ENCODE measurements at regions not wholly inside any gene's neighbourhood (a gene's known extent, or its start where the extent isn't known, plus 50 kb on each side); places are given as distances from the start of the nearest gene placed in this dataset.

DNA sequence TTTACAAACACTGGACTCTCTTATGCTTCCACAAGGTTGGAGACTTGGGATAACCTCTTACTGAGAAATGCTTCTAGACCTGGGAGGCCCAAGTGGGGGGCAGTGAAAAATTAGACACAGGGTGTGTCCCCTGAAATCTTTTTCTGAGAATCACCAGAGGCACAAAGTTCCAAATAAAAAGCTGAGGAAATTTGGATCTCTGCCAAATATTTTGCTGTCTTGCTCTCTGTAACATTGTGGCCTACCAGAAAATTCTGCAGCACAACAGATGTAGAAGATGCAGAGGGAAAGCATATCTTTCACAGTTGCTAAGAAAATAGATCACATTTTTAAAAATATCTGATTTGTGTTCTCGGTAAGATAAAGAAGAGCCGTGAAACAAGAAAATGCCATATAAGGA is 849.4 kb downstream of the CCSER2 start:
- H3K4me3 ChIP-seq (ENCODE audit: low read depth, low read length): no peak overlapping the region
- TF ChIP-seq, protein P1, sequence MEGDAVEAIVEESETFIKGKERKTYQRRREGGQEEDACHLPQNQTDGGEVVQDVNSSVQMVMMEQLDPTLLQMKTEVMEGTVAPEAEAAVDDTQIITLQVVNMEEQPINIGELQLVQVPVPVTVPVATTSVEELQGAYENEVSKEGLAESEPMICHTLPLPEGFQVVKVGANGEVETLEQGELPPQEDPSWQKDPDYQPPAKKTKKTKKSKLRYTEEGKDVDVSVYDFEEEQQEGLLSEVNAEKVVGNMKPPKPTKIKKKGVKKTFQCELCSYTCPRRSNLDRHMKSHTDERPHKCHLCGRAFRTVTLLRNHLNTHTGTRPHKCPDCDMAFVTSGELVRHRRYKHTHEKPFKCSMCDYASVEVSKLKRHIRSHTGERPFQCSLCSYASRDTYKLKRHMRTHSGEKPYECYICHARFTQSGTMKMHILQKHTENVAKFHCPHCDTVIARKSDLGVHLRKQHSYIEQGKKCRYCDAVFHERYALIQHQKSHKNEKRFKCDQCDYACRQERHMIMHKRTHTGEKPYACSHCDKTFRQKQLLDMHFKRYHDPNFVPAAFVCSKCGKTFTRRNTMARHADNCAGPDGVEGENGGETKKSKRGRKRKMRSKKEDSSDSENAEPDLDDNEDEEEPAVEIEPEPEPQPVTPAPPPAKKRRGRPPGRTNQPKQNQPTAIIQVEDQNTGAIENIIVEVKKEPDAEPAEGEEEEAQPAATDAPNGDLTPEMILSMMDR (IDR thresholded peaks at IDR 0.05; ENCODE audit: borderline replicate concordance, insufficient read depth, low read depth, low read length): no peak

DNA sequence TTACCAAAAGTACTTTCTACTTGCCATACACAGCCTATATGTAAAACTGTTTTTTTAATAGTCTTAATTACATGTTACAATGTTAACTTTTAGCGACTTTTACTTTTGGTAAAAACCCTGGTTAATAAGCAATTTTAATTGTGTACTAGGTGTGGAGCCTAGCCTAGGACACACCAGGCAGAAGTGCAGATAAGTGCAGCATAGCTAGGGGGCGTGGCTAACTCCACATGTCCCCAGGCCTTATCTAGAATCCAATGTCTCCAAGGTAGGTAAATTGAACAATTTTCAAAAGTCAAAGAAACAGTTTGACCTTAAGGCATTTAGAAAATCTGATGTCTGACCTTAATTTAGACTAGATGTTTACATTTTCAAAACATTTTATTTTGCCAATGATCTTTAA is 858.7 kb downstream of the CCSER2 start:
- no peak overlapping the region for H3K4me3 ChIP-seq (ENCODE audit: low read depth, low read length)
- TF ChIP-seq, protein P1 (IDR thresholded peaks at IDR 0.05; ENCODE audit: borderline replicate concordance, insufficient read depth, low read depth, low read length): no peak

DNA sequence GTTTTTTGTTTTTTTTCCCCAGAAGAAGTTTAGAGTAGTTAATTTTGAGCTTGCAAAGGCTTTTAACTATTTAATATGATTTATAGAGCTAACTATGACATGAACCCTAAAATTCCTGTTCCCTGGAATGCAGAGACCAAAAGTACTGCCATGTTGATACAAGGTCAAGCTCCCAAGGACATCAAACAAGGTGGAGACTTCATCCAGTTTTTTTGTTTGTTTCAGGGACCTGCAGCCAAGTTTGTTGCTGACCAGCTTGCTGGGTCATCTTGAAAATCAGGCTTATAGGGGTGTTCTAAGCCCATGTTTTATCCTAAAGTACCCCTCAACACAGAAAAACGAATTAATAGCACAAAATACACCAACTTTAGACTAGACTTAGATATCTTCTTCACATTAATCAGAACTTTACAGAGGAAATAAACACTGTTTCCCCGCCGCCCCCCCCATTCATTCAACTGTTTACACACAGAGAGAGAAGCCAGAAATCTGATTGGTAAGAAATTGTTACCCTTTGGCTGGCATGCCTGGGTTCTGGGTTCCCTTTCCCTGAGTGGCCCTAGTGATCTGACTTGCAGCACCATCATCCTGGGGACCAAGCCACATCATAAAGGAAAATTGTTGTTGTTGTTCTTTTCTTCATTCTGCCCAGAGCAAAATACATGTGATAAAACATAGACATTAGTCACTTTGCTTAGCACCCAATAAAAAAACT is 860.5 kb downstream of the CCSER2 start:
- H3K4me3 ChIP-seq (ENCODE audit: low read depth, low read length): no peak overlapping the region
- TF ChIP-seq, protein P1 (IDR thresholded peaks at IDR 0.05; ENCODE audit: borderline replicate concordance, insufficient read depth, low read depth, low read length): no peak

DNA sequence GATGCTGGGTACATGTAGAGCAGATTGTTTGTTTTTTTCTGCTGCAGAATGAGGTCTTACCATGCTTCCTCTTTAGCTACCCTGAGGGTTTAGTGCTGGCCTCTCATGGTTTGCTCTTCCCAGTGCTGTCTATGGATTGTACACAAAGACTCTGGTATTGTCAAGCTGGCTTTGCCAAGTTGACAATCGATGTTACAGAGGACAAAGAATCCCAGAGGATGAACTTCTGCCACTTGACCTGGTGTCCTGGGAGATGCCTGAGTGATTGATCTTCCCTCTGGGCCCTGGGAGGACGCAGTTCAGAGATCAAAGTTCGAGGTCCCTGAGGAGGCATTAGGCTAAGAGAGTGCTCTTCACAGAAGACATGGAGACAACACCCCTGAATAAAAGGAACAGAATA is 865.4 kb downstream of the CCSER2 start:
- H3K4me3 ChIP-seq (ENCODE audit: low read depth, low read length): no peak overlapping the region
- TF ChIP-seq, protein P1 (IDR thresholded peaks at IDR 0.05; ENCODE audit: borderline replicate concordance, insufficient read depth, low read depth, low read length): no peak

DNA sequence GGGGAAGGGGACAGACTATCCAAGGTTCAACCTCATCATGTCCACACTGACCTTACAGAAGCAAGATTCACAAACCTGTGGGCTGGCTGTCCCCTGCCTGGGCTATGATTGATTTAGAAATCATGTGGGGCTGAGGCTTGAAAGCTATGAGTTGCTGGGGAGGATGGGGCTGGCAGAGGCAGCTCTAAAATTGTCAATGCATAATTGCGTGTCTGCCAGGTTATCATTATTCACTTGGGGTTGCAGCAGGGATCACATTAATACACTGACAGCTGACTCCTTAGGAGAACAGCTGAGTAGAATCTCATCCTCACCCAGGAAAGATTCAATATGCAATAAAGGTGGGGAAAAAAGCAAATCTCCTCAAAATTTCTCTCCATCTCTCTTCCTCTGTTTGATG is 866.3 kb downstream of the CCSER2 start:
- TF ChIP-seq, protein P1 (IDR thresholded peaks at IDR 0.05; ENCODE audit: borderline replicate concordance, insufficient read depth, low read depth, low read length): no peak
- no peak overlapping the region for H3K4me3 ChIP-seq (ENCODE audit: low read depth, low read length)

DNA sequence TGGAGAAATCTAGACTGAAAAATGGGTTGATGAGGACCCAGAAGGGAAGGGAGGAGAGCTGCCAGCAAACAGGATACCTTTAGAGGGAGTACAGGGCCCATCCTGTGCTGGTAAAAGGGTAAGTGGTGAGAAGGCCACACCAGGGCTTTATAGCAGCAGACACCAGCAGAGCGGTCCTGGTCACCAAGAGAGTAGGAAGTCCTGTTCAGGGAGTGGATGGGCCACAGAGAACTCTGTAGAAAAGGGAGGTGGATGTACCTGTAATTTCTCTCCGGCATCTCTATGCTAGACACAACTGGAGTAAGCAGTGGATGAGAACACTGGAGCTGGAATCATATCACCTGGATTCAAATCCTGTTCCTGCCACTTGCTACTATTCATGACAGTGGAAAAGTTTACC is 867.2 kb downstream of the CCSER2 start:
- TF ChIP-seq, protein P1 (IDR thresholded peaks at IDR 0.05; ENCODE audit: borderline replicate concordance, insufficient read depth, low read depth, low read length): no peak
- H3K4me3 ChIP-seq (ENCODE audit: low read depth, low read length): no peak overlapping the region

DNA sequence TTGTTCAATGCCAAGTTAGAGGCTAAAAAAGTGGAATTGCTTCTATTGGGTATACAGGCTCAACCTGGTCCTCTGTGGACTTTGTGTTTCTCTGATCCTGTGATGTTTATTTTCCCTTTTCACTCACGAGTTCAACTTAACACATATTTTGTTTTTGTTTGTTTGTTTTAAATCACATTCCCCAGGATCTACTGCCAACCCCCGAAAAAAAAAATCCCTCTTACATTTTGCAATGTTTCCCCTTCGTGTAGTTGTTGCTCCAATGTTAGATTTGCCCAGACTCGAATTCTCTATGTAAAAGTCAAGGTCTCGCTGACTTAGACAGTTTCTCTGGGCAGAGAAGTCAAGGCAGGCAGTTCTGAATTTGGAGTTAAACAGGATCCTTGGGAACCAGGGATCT is 876.4 kb downstream of the CCSER2 start:
- TF ChIP-seq, protein P1 (IDR thresholded peaks at IDR 0.05; ENCODE audit: borderline replicate concordance, insufficient read depth, low read depth, low read length): no peak
- H3K4me3 ChIP-seq (ENCODE audit: low read depth, low read length): no peak overlapping the region
